Sigmoid colon (tissue), 6 donors: ENCODE measurements at regions not wholly inside any gene's neighbourhood (a gene's known extent, or its start where the extent isn't known, plus 50 kb on each side); places are given as distances from the start of the nearest gene placed in this dataset.

Experiments
- DNase-seq: peaks from one replicate; pipeline ENCODE4 v3.0.0-alpha.2; 2019
- H3K27ac ChIP-seq, 4 donors: fragments of 200-600 bp; sonication (generic); one replicate each; pipeline ENCODE4 v1.5.1; 2016 to 2019; ENCODE audit warnings: mild to moderate bottlenecking in 1 of 4
- H3K27me3 ChIP-seq, 3 donors: fragments of 200-600 bp; sonication (generic); one replicate each; pipeline ENCODE4 v1.5.1; 2019; ENCODE audit warnings: mild to moderate bottlenecking in 1 of 3
- H3K36me3 ChIP-seq, 4 donors: fragments of 200-600 bp; sonication (generic); one replicate each; pipeline ENCODE4 v1.5.1; 2016 to 2019
- H3K4me1 ChIP-seq, 4 donors: fragments of 200-600 bp; sonication (generic); one replicate each; pipeline ENCODE4 v1.5.1; 2017 to 2019
- H3K4me3 ChIP-seq, 4 donors: fragments of 200-600 bp; sonication (generic); one replicate each; pipeline ENCODE4 v1.5.1; 2017 to 2019; ENCODE audit warnings: mild to moderate bottlenecking in 2 of 4, moderate library complexity in 1 of 4
- H3K9me3 ChIP-seq, 4 donors: fragments of 200-600 bp in 3 of 4; sonication (generic) in 3 of 4; one replicate each; pipeline versions ENCODE4 v1.5.1 to v1.6.1; 2013 to 2019
- EP300 ChIP-seq, 4 donors: sonication (generic); formaldehyde crosslinking; IDR thresholded peaks; one replicate each; pipeline ENCODE4 v1.6.1; 2017; ENCODE audit warnings: antibody characterized with exemption in 4 of 4
- POLR2A ChIP-seq, 2 donors: fragments of 450-650 bp; IDR thresholded peaks; one replicate each; pipeline ENCODE4 v1.6.1; 2016; ENCODE audit warnings: antibody characterized with exemption in 2 of 2, mild to moderate bottlenecking in 2 of 2, moderate library complexity in 2 of 2
- POLR2AphosphoS5 ChIP-seq, 4 donors: sonication (generic); formaldehyde crosslinking; IDR thresholded peaks; one replicate each; pipeline ENCODE4 v1.6.1; 2017; ENCODE audit warnings: antibody characterized with exemption in 4 of 4
- WGBS, 2 donors: extraction: QIAGEN DNeasy Blood & Tissue Kit; methylation state at CpG; one replicate each; pipeline ENCODE4 v1.1.7; 2013; 5-methylcytosine and 5-hydroxymethylcytosine counted together
- intact Hi-C: fragments of 100-400 bp; cut with DNase I; formaldehyde crosslinking; loops from one replicate; pipeline ENCODE4 v1.15.1; 2023
- TF ChIP-seq, protein P1 (sequence below), 4 experiments: fragments of 450-650 bp in 3 of 4; fragments of 200-600 bp in 1 of 4; IDR thresholded peaks; one replicate each; pipeline ENCODE4 v1.5.1; 2016 to 2019; ENCODE audit warnings: antibody characterized with exemption in 4 of 4, mild to moderate bottlenecking in 3 of 4, moderate library complexity in 2 of 4
- donor health status: healthy with polysubstance abuse.
- donor health status: healthy.

DNA sequence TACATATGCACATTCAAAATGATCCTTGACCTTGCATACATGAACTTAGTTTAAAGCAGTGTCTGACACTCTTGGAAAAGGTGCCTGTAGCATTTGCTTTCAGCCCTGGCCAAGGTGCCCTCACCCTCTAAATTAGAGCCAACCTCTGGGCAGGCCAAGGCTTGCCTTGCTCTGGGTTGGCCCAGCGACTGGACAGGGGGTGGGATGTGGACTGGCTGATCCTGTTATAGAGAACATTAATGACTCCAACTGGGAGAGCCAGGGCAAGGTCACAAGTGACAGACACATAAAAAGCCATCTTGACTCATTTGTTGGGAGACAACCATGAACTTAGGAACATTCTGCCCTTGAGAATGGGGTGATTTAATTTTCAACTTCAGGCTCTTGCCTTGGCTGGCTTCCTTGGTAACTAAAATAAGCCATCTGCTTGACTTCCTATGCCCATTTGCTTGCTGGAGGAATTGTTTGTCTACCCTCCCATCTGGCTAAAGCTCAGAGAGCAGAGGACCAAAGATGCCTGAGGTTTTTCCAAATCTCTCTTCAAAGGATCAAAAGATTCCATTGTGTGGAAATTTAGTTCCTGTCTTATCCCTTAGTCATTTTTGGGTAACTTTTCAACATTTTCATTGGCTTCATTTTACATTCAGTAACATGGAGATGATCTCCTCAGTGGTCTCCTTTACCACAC lies 403.7 kb downstream of the SOX2 start:
- DNase-seq = no peak
- Histone ChIP-seq H3K27me3 (no peaks in the 10 kb centered on the region), H3K9me3 (no peaks in the 10 kb centered on the region), H3K4me1 (no peaks in the 10 kb centered on the region), H3K4me3 (no peak overlapping the region), H3K27ac (no peak overlapping the region), H3K36me3 (no peaks in the 10 kb centered on the region)
- intact Hi-C loops = no loop called here
- TF ChIP-seq POLR2AphosphoS5 (IDR thresholded peaks at IDR 0.05) (no peak), POLR2A (IDR thresholded peaks at IDR 0.05) (no peak), EP300 (IDR thresholded peaks at IDR 0.05) (no peak)
- TF ChIP-seq, protein P1, sequence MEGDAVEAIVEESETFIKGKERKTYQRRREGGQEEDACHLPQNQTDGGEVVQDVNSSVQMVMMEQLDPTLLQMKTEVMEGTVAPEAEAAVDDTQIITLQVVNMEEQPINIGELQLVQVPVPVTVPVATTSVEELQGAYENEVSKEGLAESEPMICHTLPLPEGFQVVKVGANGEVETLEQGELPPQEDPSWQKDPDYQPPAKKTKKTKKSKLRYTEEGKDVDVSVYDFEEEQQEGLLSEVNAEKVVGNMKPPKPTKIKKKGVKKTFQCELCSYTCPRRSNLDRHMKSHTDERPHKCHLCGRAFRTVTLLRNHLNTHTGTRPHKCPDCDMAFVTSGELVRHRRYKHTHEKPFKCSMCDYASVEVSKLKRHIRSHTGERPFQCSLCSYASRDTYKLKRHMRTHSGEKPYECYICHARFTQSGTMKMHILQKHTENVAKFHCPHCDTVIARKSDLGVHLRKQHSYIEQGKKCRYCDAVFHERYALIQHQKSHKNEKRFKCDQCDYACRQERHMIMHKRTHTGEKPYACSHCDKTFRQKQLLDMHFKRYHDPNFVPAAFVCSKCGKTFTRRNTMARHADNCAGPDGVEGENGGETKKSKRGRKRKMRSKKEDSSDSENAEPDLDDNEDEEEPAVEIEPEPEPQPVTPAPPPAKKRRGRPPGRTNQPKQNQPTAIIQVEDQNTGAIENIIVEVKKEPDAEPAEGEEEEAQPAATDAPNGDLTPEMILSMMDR (IDR thresholded peaks at IDR 0.05) = no peak
- WGBS, 2 donors = 67 to 80% methylated on average over 1 of the region's 1 CpG

DNA sequence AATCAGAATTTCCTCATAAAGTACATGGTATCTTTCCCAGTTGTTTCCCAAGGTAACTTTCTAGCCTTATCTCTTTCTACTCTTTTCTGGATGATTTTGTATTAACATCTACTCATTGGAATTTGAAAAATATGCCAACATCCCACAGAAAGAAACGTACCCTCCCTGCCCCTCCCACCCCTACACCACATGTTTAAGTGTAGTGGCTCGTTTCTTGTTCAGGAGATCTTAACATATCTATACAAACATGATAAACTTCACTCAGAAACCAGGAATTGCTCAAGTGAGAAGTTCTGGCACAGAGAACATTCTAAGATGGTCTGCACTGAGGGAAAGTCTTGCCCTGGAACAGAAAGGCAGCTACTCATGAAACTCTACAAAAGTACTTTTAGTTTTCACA lies 404.7 kb downstream of the SOX2 start:
- DNase-seq = no peak
- no peaks in the 10 kb centered on the region for H3K9me3 ChIP-seq
- no peak overlapping the region for H3K27ac ChIP-seq
- TF ChIP-seq EP300 (IDR thresholded peaks at IDR 0.05) (no peak), POLR2AphosphoS5 (IDR thresholded peaks at IDR 0.05) (no peak), POLR2A (IDR thresholded peaks at IDR 0.05) (no peak)
- TF ChIP-seq, protein P1 (IDR thresholded peaks at IDR 0.05) = no peak
- intact Hi-C loops = no loop called here
- H3K4me1 ChIP-seq = no peaks in the 10 kb centered on the region
- H3K36me3 ChIP-seq = no peaks in the 10 kb centered on the region
- WGBS, 2 donors = 12 to 36% methylated on average over 2 of the region's 2 CpGs
- no peaks in the 10 kb centered on the region for H3K27me3 ChIP-seq
- H3K4me3 ChIP-seq = no peak overlapping the region

DNA sequence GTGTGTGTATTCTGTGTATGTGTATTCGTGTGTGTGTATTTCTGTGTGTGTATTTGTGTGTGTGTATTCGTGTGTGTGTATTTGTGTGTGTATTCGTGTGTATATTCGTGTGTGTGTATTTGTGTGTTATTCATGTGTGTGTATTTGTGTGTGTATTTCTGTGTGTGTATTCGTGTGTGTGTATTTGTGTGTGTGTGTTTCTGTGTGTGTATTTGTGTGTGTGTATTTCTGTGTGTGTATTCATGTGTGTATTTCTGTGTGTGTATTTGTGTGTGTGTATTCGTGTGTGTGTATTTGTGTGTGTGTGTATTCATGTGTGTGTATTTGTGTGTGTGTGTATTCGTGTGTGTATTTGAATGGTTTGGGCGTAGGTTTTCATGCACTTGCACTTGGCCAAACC lies 405.4 kb downstream of the SOX2 start:
- Histone ChIP-seq H3K27me3 (no peaks in the 10 kb centered on the region), H3K9me3 (no peaks in the 10 kb centered on the region), H3K27ac (no peak overlapping the region), H3K4me3 (no peak overlapping the region), H3K4me1 (no peaks in the 10 kb centered on the region), H3K36me3 (no peaks in the 10 kb centered on the region)
- intact Hi-C loops = no loop called here
- DNase-seq = no peak
- TF ChIP-seq POLR2A (IDR thresholded peaks at IDR 0.05) = no peak
- TF ChIP-seq EP300 (IDR thresholded peaks at IDR 0.05) = no peak
- no peak for TF ChIP-seq POLR2AphosphoS5 (IDR thresholded peaks at IDR 0.05)
- TF ChIP-seq, protein P1 (IDR thresholded peaks at IDR 0.05) = no peak
- WGBS, 2 donors = 77 to 80% methylated on average over 8 of the region's 8 CpGs

DNA sequence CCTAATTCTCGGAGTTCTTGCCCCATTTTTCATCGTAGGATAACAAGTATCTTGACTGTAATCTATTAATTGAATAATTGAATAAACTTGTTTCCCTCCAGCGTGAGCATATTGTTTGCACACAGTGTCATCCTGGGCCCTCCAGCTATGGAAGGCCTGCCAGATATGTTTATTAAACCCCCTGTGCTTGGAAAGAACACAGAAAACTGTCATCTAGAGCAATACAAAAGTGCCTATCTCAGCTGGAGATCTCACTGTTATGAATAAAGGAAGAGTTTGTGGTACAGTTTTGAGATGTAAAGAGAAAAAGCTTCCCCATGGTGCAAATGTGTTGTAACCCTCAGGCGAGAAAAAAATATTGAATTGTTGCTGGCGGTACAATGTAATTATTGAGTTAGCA lies 405.9 kb downstream of the SOX2 start:
- intact Hi-C loops = no loop called here
- H3K27ac ChIP-seq = no peak overlapping the region
- H3K4me1 ChIP-seq = no peaks in the 10 kb centered on the region
- H3K27me3 ChIP-seq = no peaks in the 10 kb centered on the region
- DNase-seq = no peak
- no peak for TF ChIP-seq POLR2AphosphoS5 (IDR thresholded peaks at IDR 0.05)
- H3K36me3 ChIP-seq = no peaks in the 10 kb centered on the region
- WGBS, 2 donors = 90 to 91% methylated on average over 5 of the region's 5 CpGs
- H3K9me3 ChIP-seq = no peaks in the 10 kb centered on the region
- H3K4me3 ChIP-seq = no peak overlapping the region

DNA sequence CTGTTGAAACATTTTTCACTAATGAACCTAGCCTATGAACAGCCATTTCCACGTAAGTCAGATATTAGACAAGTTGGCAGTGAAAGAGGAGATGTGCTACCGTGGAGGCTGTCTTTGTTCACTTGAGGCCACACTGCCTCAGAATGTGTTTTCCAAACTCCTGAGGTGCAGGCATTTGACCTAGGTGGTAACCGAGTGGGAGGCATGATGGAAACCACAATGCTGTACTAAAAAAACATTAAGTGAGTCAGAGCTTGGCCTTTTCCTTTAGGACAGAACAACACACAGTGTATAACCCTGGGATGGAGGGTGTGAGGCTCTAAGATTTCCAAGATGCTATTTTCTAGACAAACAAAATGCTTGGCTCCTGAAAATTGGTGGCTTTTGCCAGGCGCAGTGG lies 406.3 kb downstream of the SOX2 start:
- Histone ChIP-seq H3K4me1 (no peaks in the 10 kb centered on the region), H3K36me3 (no peaks in the 10 kb centered on the region), H3K4me3 (no peak overlapping the region), H3K27ac (no peak overlapping the region), H3K27me3 (no peaks in the 10 kb centered on the region), H3K9me3 (no peaks in the 10 kb centered on the region)
- TF ChIP-seq EP300 (IDR thresholded peaks at IDR 0.05) (no peak), POLR2A (IDR thresholded peaks at IDR 0.05) (no peak), POLR2AphosphoS5 (IDR thresholded peaks at IDR 0.05) (no peak)
- TF ChIP-seq, protein P1 (IDR thresholded peaks at IDR 0.05) = no peak
- 89 to 94% methylated on average over 4 of the region's 4 CpGs for WGBS, 2 donors
- no peak for DNase-seq
- intact Hi-C loops = no loop called here
